Body of pancreas (tissue), 4 donors: ENCODE measurements at regions not wholly inside any gene's neighbourhood (a gene's known extent, or its start where the extent isn't known, plus 50 kb on each side); places are given as distances from the start of the nearest gene placed in this dataset.

Experiments
- ATAC-seq: fragments of 150-250 bp; one replicate; pipeline ENCODE4 v1.9.1; 2016
- DNase-seq, 4 donors: peaks; one replicate each; pipeline ENCODE4 v3.0.0-alpha.2; 2019
- H3K27ac ChIP-seq, 4 donors: fragments of 200-600 bp; sonication (generic); 1 replicate in 3 of 4; 2 replicates in 1 of 4; pipeline versions ENCODE4 v1.5.1 to v1.6.1; 2016 to 2019; ENCODE audit warnings: mild to moderate bottlenecking in 1 of 4, mixed read lengths in 1 of 4, moderate library complexity in 1 of 4
- H3K27me3 ChIP-seq, 2 donors: fragments of 200-600 bp; sonication (generic); one replicate each; pipeline ENCODE4 v1.6.0; 2016; ENCODE audit warnings: mild to moderate bottlenecking in 1 of 2
- H3K36me3 ChIP-seq, 2 donors: fragments of 200-600 bp; sonication (generic); replicated peaks in 1 of 2; 2 replicates each; pipeline ENCODE4 v1.5.1; 2016; ENCODE audit warnings: low read depth in 2 of 2; ENCODE audit not compliant: insufficient read depth in 1 of 2
- H3K4me1 ChIP-seq: fragments of 200-600 bp; sonication (generic); one replicate; pipeline ENCODE4 v1.6.0; 2016
- H3K4me3 ChIP-seq, 2 donors: fragments of 200-600 bp; sonication (generic); 1 replicate in 1 of 2; 2 replicates in 1 of 2; pipeline ENCODE4 v1.5.1; 2016 to 2019
- H3K9me3 ChIP-seq, 3 donors: fragments of 200-600 bp; sonication (generic); 1 replicate in 2 of 3; 2 replicates in 1 of 3; pipeline ENCODE4 v1.5.1; 2016
- CTCF ChIP-seq, 7 experiments: fragments of 450-650 bp in 4 of 7; fragments of 200-600 bp in 3 of 7; sonication (generic) in 3 of 7; IDR thresholded peaks; one replicate each; pipeline ENCODE4 v1.5.1; 2016 to 2019; ENCODE audit warnings: antibody characterized with exemption in 7 of 7
- POLR2A ChIP-seq, 3 donors: fragments of 450-650 bp; IDR thresholded peaks; one replicate each; pipeline ENCODE4 v1.6.1; 2016; ENCODE audit warnings: antibody characterized with exemption in 3 of 3, mild to moderate bottlenecking in 2 of 3
- WGBS, 2 donors: methylation state at CpG; one replicate each; pipeline ENCODE4 v1.1.5; 2017; 5-methylcytosine and 5-hydroxymethylcytosine counted together
- intact Hi-C: fragments of 100-400 bp; cut with DNase I; formaldehyde crosslinking; loops from one replicate; pipeline ENCODE4 v1.15.1; 2023

GRCh38 chr4:124390861-124391260, 321.7 kb downstream of the ANKRD50 start:
- H3K4me3 ChIP-seq: no peak overlapping the region
- WGBS, 2 donors: 40% methylated on average over 4 of the region's 4 CpGs
- no peaks in the 10 kb centered on the region for H3K4me1 ChIP-seq
- no peak for DNase-seq
- no peaks in the 10 kb centered on the region for H3K9me3 ChIP-seq
- no peaks in the 10 kb centered on the region for H3K36me3 ChIP-seq
- TF ChIP-seq POLR2A (IDR thresholded peaks at IDR 0.05) (no peak), CTCF (IDR thresholded peaks at IDR 0.05) (no peak)
- intact Hi-C loops: no loop called here
- H3K27me3 ChIP-seq: no peaks in the 10 kb centered on the region
- no peak overlapping the region for H3K27ac ChIP-seq
- ATAC-seq: no peak

- TF ChIP-seq POLR2A (IDR thresholded peaks at IDR 0.05): no peak
- TF ChIP-seq CTCF (IDR thresholded peaks at IDR 0.05): no peak
- Histone ChIP-seq H3K9me3 (no peaks in the 10 kb centered on the region), H3K36me3 (no peaks in the 10 kb centered on the region), H3K4me3 (no peak overlapping the region), H3K4me1 (no peaks in the 10 kb centered on the region), H3K27ac (no peak overlapping the region), H3K27me3 (no peaks in the 10 kb centered on the region)
- intact Hi-C loops: no loop called here
- DNase-seq (no peak), ATAC-seq (no peak)
- 81 to 86% methylated on average over 3 of the region's 3 CpGs for WGBS, 2 donors
Observed at GRCh38 chr4:124396333-124396732, 316.2 kb downstream of the ANKRD50 start.

GRCh38 chr4:124401606-124402005, 310.9 kb downstream of the ANKRD50 start:
- intact Hi-C loops: no loop called here
- WGBS, 2 donors: 48 to 57% methylated on average over 3 of the region's 3 CpGs
- H3K27ac ChIP-seq: no peak overlapping the region
- no peaks in the 10 kb centered on the region for H3K36me3 ChIP-seq
- no peak for ATAC-seq
- no peak for DNase-seq
- TF ChIP-seq CTCF (IDR thresholded peaks at IDR 0.05) (no peak), POLR2A (IDR thresholded peaks at IDR 0.05) (no peak)
- H3K27me3 ChIP-seq: no peaks in the 10 kb centered on the region
- H3K9me3 ChIP-seq: no peaks in the 10 kb centered on the region
- no peaks in the 10 kb centered on the region for H3K4me1 ChIP-seq
- H3K4me3 ChIP-seq: no peak overlapping the region

GRCh38 chr4:124409044-124409443, 303.5 kb downstream of the ANKRD50 start:
- TF ChIP-seq CTCF (IDR thresholded peaks at IDR 0.05) (no peak), POLR2A (IDR thresholded peaks at IDR 0.05) (no peak)
- Histone ChIP-seq H3K36me3 (no peaks in the 10 kb centered on the region), H3K9me3 (no peaks in the 10 kb centered on the region), H3K27me3 (no peaks in the 10 kb centered on the region), H3K27ac (no peak overlapping the region), H3K4me1 (no peaks in the 10 kb centered on the region), H3K4me3 (no peak overlapping the region)
- intact Hi-C loops: no loop called here
- no peak for ATAC-seq
- WGBS, 2 donors: 63 to 70% methylated on average over 4 of the region's 4 CpGs
- DNase-seq: no peak

GRCh38 chr4:124414276-124415040, 298.1 kb downstream of the ANKRD50 start:
- DNase-seq (no peak), ATAC-seq (no peak)
- Histone ChIP-seq H3K4me3 (no peak overlapping the region), H3K27me3 (no peaks in the 10 kb centered on the region), H3K9me3 (no peaks in the 10 kb centered on the region), H3K4me1 (no peaks in the 10 kb centered on the region), H3K27ac (no peak overlapping the region), H3K36me3 (no peaks in the 10 kb centered on the region)
- WGBS, 2 donors: 86 to 89% methylated on average over 2 of the region's 2 CpGs
- intact Hi-C loops: no loop called here
- TF ChIP-seq POLR2A (IDR thresholded peaks at IDR 0.05) (no peak), CTCF (IDR thresholded peaks at IDR 0.05) (no peak)
